ENCODE measurements at regions not wholly inside any gene's neighbourhood (a gene's known extent, or its start where the extent isn't known, plus 50 kb on each side); places are given as distances from the start of the nearest gene placed in this dataset.

GRCh38 chr3:96070678-96071077, 743.7 kb upstream of the EPHA6 start:
- TF ChIP-seq EZH2 (IDR thresholded peaks at IDR 0.05; ENCODE audit: borderline replicate concordance) (no peak), CTCF (IDR thresholded peaks at IDR 0.05; ENCODE audit: poor library complexity) (no peak), EZH2phosphoT487 (IDR thresholded peaks at IDR 0.05; ENCODE audit: low read depth, severe bottlenecking, unreplicated experiment) (no peak)
